ENCODE measurements at regions not wholly inside any gene's neighbourhood (a gene's known extent, or its start where the extent isn't known, plus 50 kb on each side); places are given as distances from the start of the nearest gene placed in this dataset.
A peak's percentile ranks its signal among the peaks of the same experiment; 100 is the strongest.

- TF ChIP-seq CTCF (IDR thresholded peaks at IDR 0.05) (no peak), POLR2A (IDR thresholded peaks at IDR 0.05) (peak in 2 of 3 donors; percentile 34 to 39)
Measured at GRCh38 chr15:69591905-69592508, 139.4 kb downstream of the RPLP1 start.
